Right cardiac atrium (tissue), 5 donors: ENCODE measurements at regions not wholly inside any gene's neighbourhood (a gene's known extent, or its start where the extent isn't known, plus 50 kb on each side); places are given as distances from the start of the nearest gene placed in this dataset.

Experiments
- ATAC-seq, 2 donors: fragments of 200-7000 bp; cut with Tn5 transposase; one replicate each; pipeline versions ENCODE4 v1.8.0 to v1.9.1; 2020; ENCODE audit warnings: moderate library complexity in 2 of 2, mild to moderate bottlenecking in 1 of 2
- DNase-seq, 3 donors: peaks; one replicate each; pipeline ENCODE4 v3.0.0-alpha.2; 2020
- H3K27ac ChIP-seq: one replicate; pipeline ENCODE4 v1.5.1; 2013; ENCODE audit warnings: mild to moderate bottlenecking, low read length, control low read depth, moderate library complexity
- H3K27me3 ChIP-seq: one replicate; pipeline ENCODE4 v1.6.1; 2013; ENCODE audit not compliant: control insufficient read depth, insufficient read depth
- H3K4me1 ChIP-seq: one replicate; pipeline ENCODE4 v1.6.1; 2013; ENCODE audit warnings: low read length; ENCODE audit not compliant: control insufficient read depth, insufficient read depth
- H3K4me3 ChIP-seq: one replicate; pipeline ENCODE4 v1.5.1; 2013; ENCODE audit warnings: low read length, control low read depth
- H3K9me3 ChIP-seq: one replicate; pipeline ENCODE4 v1.6.1; 2013; ENCODE audit warnings: low read length; ENCODE audit not compliant: control insufficient read depth
- WGBS: extraction: QIAGEN DNeasy Blood & Tissue Kit; methylation state at CpG from one replicate; pipeline ENCODE4 v1.1.7; 2013; 5-methylcytosine and 5-hydroxymethylcytosine counted together
- intact Hi-C, 4 donors: fragments of 100-400 bp; cut with DNase I; formaldehyde crosslinking; loops; one replicate each; pipeline versions ENCODE4 v1.11.0 to v1.14.0; 2022 to 2023
- donor health status: healthy with polysubstance abuse.
- donor health status: DM: no; HTN: yes; CAD: no.
- donor health status: DM: no; HTN: no; CAD: no.
- donor health status: DM: no; HTN: yes; CAD: no; lungs with severe emphysema.
- donor health status: DM: yes; HTN: yes; CAD: no.

GRCh38 chr6:133187114-133187513, 54.0 kb upstream of the EYA4 start:
- Histone ChIP-seq H3K9me3 (no peaks in the 10 kb centered on the region), H3K4me1 (no peaks in the 10 kb centered on the region), H3K4me3 (no peak overlapping the region), H3K27ac (no peak overlapping the region), H3K27me3 (no peaks in the 10 kb centered on the region)
- ATAC-seq (no peak), DNase-seq (no peak)
- 73% methylated on average over 2 of the region's 2 CpGs for WGBS
- intact Hi-C loops, result loop anchor here in 2 of 4 donors (10.0 kb wide), 1 partner anchor 318 kb away; no protein-coding TSS in a partner anchor

- no peak for DNase-seq
These were observed 53.3 kb upstream of the EYA4 start for GRCh38 chr6:133187657-133188453.

GRCh38 chr6:133190912-133191311, 50.2 kb upstream of the EYA4 start:
- 68% methylated on average over 3 of the region's 3 CpGs for WGBS
- H3K9me3 ChIP-seq, result no peaks in the 10 kb centered on the region
- H3K27ac ChIP-seq, result no peak overlapping the region
- H3K27me3 ChIP-seq, result no peaks in the 10 kb centered on the region
- no peak for DNase-seq
- intact Hi-C loops, result no loop called here
- no peak overlapping the region for H3K4me3 ChIP-seq
- no peaks in the 10 kb centered on the region for H3K4me1 ChIP-seq
- no peak for ATAC-seq

More at GRCh38 chr6:133187657-133188453, 53.3 kb upstream of the EYA4 start:
- no peak for ATAC-seq
- WGBS, result 90% methylated on average over 2 of the region's 2 CpGs
- no peaks in the 10 kb centered on the region for H3K9me3 ChIP-seq
- no peak overlapping the region for H3K27ac ChIP-seq
- intact Hi-C loops, result loop anchor here in 2 of 4 donors (10.0 kb wide), 1 partner anchor 317 kb away; no protein-coding TSS in a partner anchor
- H3K27me3 ChIP-seq, result no peaks in the 10 kb centered on the region
- H3K4me1 ChIP-seq, result no peaks in the 10 kb centered on the region
- H3K4me3 ChIP-seq, result no peak overlapping the region

GRCh38 chr6:133191323-133191722, 49.8 kb upstream of the EYA4 start:
- ATAC-seq (no peak), DNase-seq (no peak)
- WGBS, result 29% methylated on average over 2 of the region's 2 CpGs
- H3K4me1 ChIP-seq, result no peaks in the 10 kb centered on the region
- H3K27ac ChIP-seq, result no peak overlapping the region
- H3K4me3 ChIP-seq, result no peak overlapping the region
- no peaks in the 10 kb centered on the region for H3K9me3 ChIP-seq
- no peaks in the 10 kb centered on the region for H3K27me3 ChIP-seq
- intact Hi-C loops, result no loop called here
